ENCODE measurements at regions not wholly inside any gene's neighbourhood (a gene's known extent, or its start where the extent isn't known, plus 50 kb on each side); places are given as distances from the start of the nearest gene placed in this dataset.
"Not testable (repeated sequence)": the region's sequence is repeated elsewhere in the genome, so short reads cannot be mapped to it uniquely, and the experiment has no call there.

- Histone ChIP-seq H3K27me3 (ENCODE audit: insufficient read depth, low read length) (no peaks in the 10 kb centered on the region), H4K20me1 (ENCODE audit: insufficient read depth, low read length) (no peaks in the 10 kb centered on the region), H3K79me2 (ENCODE audit: insufficient read depth, low read length) (no peaks in the 10 kb centered on the region), H3K4me1 (ENCODE audit: insufficient read depth, low read length) (peaks cover 13% of the 10 kb centered on the region), H3K4me3 (ENCODE audit: insufficient read depth, low read length) (no peak overlapping the region), H3K4me2 (ENCODE audit: insufficient read depth, low read length) (no peak overlapping the region), H3K36me3 (ENCODE audit: insufficient read depth, low read length) (no peaks in the 10 kb centered on the region), H2AFZ (ENCODE audit: low read length) (no peak overlapping the region), H3K27ac (ENCODE audit: low read depth, low read length) (peak overlapping the region; percentile 38), H3K9me3 (ENCODE audit: low read depth, low read length) (no peaks in the 10 kb centered on the region)
- DNase-seq (ENCODE audit: insufficient read length, low spot score, missing footprints): peak; percentile 26
- no peak for TF ChIP-seq CTCF (IDR thresholded peaks at IDR 0.05; ENCODE audit: extremely low read depth, low read depth, low read length)
Observed at GRCh38 chr1:70779571-70779970, 268.0 kb downstream of the PTGER3 start.

GRCh38 chr1:70785287-70785686 is 262.3 kb downstream of the PTGER3 start:
- Histone ChIP-seq H3K9me3 (ENCODE audit: low read depth, low read length) (no peaks in the 10 kb centered on the region), H3K79me2 (ENCODE audit: insufficient read depth, low read length) (no peaks in the 10 kb centered on the region), H3K27ac (ENCODE audit: low read depth, low read length) (no peak overlapping the region), H3K36me3 (ENCODE audit: insufficient read depth, low read length) (no peaks in the 10 kb centered on the region), H3K4me3 (ENCODE audit: insufficient read depth, low read length) (no peak overlapping the region), H3K4me2 (ENCODE audit: insufficient read depth, low read length) (no peak overlapping the region), H2AFZ (ENCODE audit: low read length) (no peak overlapping the region), H4K20me1 (ENCODE audit: insufficient read depth, low read length) (no peaks in the 10 kb centered on the region), H3K4me1 (ENCODE audit: insufficient read depth, low read length) (peaks cover 1% of the 10 kb centered on the region), H3K27me3 (ENCODE audit: insufficient read depth, low read length) (no peaks in the 10 kb centered on the region)
- no peak for DNase-seq (ENCODE audit: insufficient read length, low spot score, missing footprints)
- no peak for TF ChIP-seq CTCF (IDR thresholded peaks at IDR 0.05; ENCODE audit: extremely low read depth, low read depth, low read length)

GRCh38 chr1:70790232-70790923 is 257.2 kb downstream of the PTGER3 start:
- Histone ChIP-seq H3K4me2 (ENCODE audit: insufficient read depth, low read length) (no peak overlapping the region), H3K27ac (ENCODE audit: low read depth, low read length) (no peak overlapping the region), H3K4me3 (ENCODE audit: insufficient read depth, low read length) (no peak overlapping the region), H3K36me3 (ENCODE audit: insufficient read depth, low read length) (no peaks in the 10 kb centered on the region), H2AFZ (ENCODE audit: low read length) (no peak overlapping the region), H3K4me1 (ENCODE audit: insufficient read depth, low read length) (no peaks in the 10 kb centered on the region), H4K20me1 (ENCODE audit: insufficient read depth, low read length) (no peaks in the 10 kb centered on the region), H3K9me3 (ENCODE audit: low read depth, low read length) (no peaks in the 10 kb centered on the region), H3K79me2 (ENCODE audit: insufficient read depth, low read length) (no peaks in the 10 kb centered on the region), H3K27me3 (ENCODE audit: insufficient read depth, low read length) (no peaks in the 10 kb centered on the region)
- no peak for DNase-seq (ENCODE audit: insufficient read length, low spot score, missing footprints)
- TF ChIP-seq CTCF (IDR thresholded peaks at IDR 0.05; ENCODE audit: extremely low read depth, low read depth, low read length): no peak

GRCh38 chr1:70795064-70795463 is 252.6 kb downstream of the PTGER3 start:
- not testable (repeated sequence) for H3K4me3 ChIP-seq (ENCODE audit: insufficient read depth, low read length); H3K27ac ChIP-seq (ENCODE audit: low read depth, low read length); H3K4me2 ChIP-seq (ENCODE audit: insufficient read depth, low read length); H3K9me3 ChIP-seq (ENCODE audit: low read depth, low read length); H3K79me2 ChIP-seq (ENCODE audit: insufficient read depth, low read length); H4K20me1 ChIP-seq (ENCODE audit: insufficient read depth, low read length); H2AFZ ChIP-seq (ENCODE audit: low read length); H3K27me3 ChIP-seq (ENCODE audit: insufficient read depth, low read length); H3K4me1 ChIP-seq (ENCODE audit: insufficient read depth, low read length); DNase-seq (ENCODE audit: insufficient read length, low spot score, missing footprints); H3K36me3 ChIP-seq (ENCODE audit: insufficient read depth, low read length)

DNA sequence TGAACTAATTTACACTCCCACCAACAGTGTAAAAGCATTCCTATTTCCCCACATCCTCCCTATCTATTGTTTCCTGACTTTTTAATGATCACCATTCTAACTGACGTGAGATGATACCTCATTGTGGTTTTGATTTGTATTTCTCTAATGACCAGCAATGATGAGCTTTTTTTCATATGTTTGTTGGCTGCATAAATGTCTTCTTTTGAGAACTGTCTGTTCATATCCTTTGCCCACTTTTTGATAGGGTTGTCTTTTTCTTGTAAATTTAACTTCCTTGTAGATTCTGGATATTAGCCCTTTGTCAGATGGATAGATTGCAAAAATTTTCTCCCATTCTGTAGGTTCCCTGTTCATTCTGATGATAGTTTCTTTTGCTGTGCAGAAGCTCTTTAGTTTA is 251.3 kb downstream of the PTGER3 start:
- H3K9me3 ChIP-seq (ENCODE audit: low read depth, low read length); H3K27me3 ChIP-seq (ENCODE audit: insufficient read depth, low read length); H3K4me2 ChIP-seq (ENCODE audit: insufficient read depth, low read length); H3K27ac ChIP-seq (ENCODE audit: low read depth, low read length); DNase-seq (ENCODE audit: insufficient read length, low spot score, missing footprints); H3K36me3 ChIP-seq (ENCODE audit: insufficient read depth, low read length); H4K20me1 ChIP-seq (ENCODE audit: insufficient read depth, low read length); H2AFZ ChIP-seq (ENCODE audit: low read length); H3K79me2 ChIP-seq (ENCODE audit: insufficient read depth, low read length); H3K4me1 ChIP-seq (ENCODE audit: insufficient read depth, low read length); H3K4me3 ChIP-seq (ENCODE audit: insufficient read depth, low read length): not testable (repeated sequence)

DNA sequence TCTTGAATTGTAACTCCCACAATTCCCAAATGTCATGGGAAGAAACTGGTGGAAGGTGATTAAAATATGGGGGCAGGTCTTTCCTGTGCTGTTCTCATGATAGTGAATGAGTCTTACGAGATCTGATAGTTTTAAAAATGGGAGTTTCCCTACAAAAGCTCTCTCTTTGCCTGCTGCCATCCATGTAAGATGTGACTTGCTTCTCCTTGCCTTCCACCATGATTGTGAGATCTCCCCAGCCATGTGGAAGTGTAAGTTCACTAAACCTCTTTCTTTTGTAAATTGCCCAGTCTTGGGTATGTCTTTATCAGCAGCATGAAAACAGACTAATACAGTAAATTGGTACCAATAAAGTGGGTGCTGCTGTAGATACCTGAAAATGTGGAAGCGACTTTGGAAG is 245.0 kb downstream of the PTGER3 start:
- H4K20me1 ChIP-seq (ENCODE audit: insufficient read depth, low read length); H3K79me2 ChIP-seq (ENCODE audit: insufficient read depth, low read length); H3K4me1 ChIP-seq (ENCODE audit: insufficient read depth, low read length); H3K4me2 ChIP-seq (ENCODE audit: insufficient read depth, low read length); H3K4me3 ChIP-seq (ENCODE audit: insufficient read depth, low read length); H3K36me3 ChIP-seq (ENCODE audit: insufficient read depth, low read length); DNase-seq (ENCODE audit: insufficient read length, low spot score, missing footprints); H3K27ac ChIP-seq (ENCODE audit: low read depth, low read length); H3K9me3 ChIP-seq (ENCODE audit: low read depth, low read length); H3K27me3 ChIP-seq (ENCODE audit: insufficient read depth, low read length); H2AFZ ChIP-seq (ENCODE audit: low read length): not testable (repeated sequence)

Data from osteoblast (primary cell).